Renal cortex interstitium (tissue), 11 donors: ENCODE measurements at regions not wholly inside any gene's neighbourhood (a gene's known extent, or its start where the extent isn't known, plus 50 kb on each side); places are given as distances from the start of the nearest gene placed in this dataset.
"Not testable (repeated sequence)": the region's sequence is repeated elsewhere in the genome, so short reads cannot be mapped to it uniquely, and the experiment has no call there.

ENCODE experiments used
- DNase-seq, 11 donors: peaks; one replicate each; pipeline ENCODE4 v3.0.0-alpha.2; 2013; ENCODE audit warnings: low read depth in 9 of 11, low spot score in 4 of 11; ENCODE audit errors: extremely low read depth in 1 of 11

- DNase-seq = no peak
Observed at GRCh38 chr3:106345353-106346027, 476.7 kb upstream of the CBLB start.

GRCh38 chr3:106347350-106347749 lies 478.5 kb upstream of the CBLB start:
- DNase-seq = no peak

GRCh38 chr3:106348139-106348690 lies 479.4 kb upstream of the CBLB start:
- DNase-seq = no peak

- DNase-seq = no peak
Observed at GRCh38 chr3:106349191-106349881, 480.5 kb upstream of the CBLB start.

- no peak for DNase-seq
Observed at GRCh38 chr3:106355873-106356272, 487.1 kb upstream of the CBLB start.

- no peak for DNase-seq
Observed at GRCh38 chr3:106359692-106360091, 490.9 kb upstream of the CBLB start.

- not testable (repeated sequence) for DNase-seq
Observed at GRCh38 chr3:106360901-106361300, 492.1 kb upstream of the CBLB start.

- no peak for DNase-seq
Observed at GRCh38 chr3:106364477-106364876, 495.7 kb upstream of the CBLB start.

GRCh38 chr3:106365061-106365691 lies 496.4 kb upstream of the CBLB start:
- DNase-seq = no peak

- no peak for DNase-seq
Observed at GRCh38 chr3:106366352-106366751, 497.5 kb upstream of the CBLB start.

- no peak for DNase-seq
Observed at GRCh38 chr3:106367496-106367895, 498.7 kb upstream of the CBLB start.

GRCh38 chr3:106371221-106371970 lies 502.6 kb upstream of the CBLB start:
- no peak for DNase-seq

GRCh38 chr3:106371971-106372805 lies 503.4 kb upstream of the CBLB start:
- no peak for DNase-seq

GRCh38 chr3:106372806-106373190 lies 504.0 kb upstream of the CBLB start:
- DNase-seq = no peak

GRCh38 chr3:106376016-106376570 lies 507.3 kb upstream of the CBLB start:
- DNase-seq = no peak

- DNase-seq = no peak
Observed at GRCh38 chr3:106379251-106379750, 510.5 kb upstream of the CBLB start.

- DNase-seq = no peak
Observed at GRCh38 chr3:106380232-106380631, 511.4 kb upstream of the CBLB start.

GRCh38 chr3:106381286-106381938 lies 512.6 kb upstream of the CBLB start:
- no peak for DNase-seq
